ENCODE measurements at regions not wholly inside any gene's neighbourhood (a gene's known extent, or its start where the extent isn't known, plus 50 kb on each side); places are given as distances from the start of the nearest gene placed in this dataset.
"Not testable (repeated sequence)": the region's sequence is repeated elsewhere in the genome, so short reads cannot be mapped to it uniquely, and the experiment has no call there.

DNA sequence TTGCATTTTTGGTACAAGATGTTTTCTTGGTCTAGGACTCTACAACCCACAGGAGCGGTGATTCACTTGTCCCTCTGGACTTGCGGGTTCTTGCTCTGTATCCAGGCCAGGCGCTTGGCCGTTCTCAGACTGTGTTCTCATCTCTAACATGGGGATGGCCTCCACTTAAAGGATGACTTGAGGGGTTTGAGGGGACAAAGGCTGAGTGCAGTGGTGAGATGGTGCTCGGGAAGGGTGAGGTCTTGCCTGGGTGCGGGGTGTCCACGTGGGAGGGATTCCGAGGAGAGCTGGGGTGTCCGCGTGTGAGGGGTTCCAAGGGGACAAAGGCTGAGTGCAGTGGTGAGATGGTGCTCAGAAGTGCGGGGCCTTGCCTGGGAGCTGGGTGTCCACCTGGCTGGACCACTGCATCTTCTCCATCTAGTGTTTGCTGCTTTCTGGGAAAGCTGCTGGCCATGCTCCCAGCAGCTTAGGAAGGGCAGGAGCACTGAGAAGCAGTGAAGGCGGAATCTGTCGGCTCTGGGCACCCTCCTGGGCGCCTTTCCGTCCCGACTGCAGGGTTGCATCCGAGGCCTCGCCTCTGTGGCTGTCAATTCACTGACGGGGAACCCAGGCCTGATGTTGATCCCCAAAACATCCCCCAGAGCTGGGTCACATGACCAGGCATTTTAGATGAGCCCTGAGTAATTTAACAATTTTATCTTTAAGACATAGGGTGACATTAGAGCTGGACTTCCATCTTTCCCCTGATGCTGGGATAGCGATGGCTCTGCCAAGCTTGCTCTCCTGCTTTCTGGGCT, 280.5 kb upstream of the IRX4 start:
- no peak for DNase-seq

DNA sequence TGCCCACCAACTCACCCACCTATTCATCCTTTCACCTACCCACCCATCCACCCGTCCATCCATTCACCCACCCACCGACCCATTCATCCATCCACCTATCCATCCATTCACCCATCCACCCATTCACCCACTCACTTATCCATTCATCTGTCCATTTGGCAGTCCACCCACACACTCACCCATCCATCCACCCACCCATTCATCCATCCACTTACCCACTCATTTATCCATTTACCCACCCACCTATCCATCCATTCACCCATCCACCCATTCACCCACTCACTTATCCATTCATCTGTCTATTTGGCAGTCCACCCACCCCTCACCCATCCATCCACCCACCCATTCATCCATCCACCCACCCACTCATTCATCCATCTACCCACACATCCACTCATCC, 278.1 kb upstream of the IRX4 start:
- DNase-seq = no peak

DNA sequence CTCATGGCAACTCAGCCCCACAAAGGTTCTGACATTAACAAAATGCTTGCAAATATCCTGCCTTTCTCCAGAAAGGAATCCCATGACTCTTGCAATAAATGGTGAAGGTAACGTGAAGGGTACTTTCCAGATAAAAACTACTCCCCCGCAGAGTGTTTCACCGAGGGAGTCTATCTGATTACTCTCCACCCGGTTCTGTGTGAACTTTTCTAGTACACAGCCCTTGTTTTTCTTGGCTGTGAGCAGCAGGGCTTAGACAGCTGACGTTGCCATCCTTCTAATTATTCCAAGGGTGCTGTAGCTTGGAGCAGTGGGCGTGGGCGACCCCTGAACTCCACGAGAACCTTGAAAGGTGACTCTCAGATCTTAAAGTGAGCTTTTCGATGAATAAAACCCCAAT, 276.0 kb upstream of the IRX4 start:
- no peak for DNase-seq

DNA sequence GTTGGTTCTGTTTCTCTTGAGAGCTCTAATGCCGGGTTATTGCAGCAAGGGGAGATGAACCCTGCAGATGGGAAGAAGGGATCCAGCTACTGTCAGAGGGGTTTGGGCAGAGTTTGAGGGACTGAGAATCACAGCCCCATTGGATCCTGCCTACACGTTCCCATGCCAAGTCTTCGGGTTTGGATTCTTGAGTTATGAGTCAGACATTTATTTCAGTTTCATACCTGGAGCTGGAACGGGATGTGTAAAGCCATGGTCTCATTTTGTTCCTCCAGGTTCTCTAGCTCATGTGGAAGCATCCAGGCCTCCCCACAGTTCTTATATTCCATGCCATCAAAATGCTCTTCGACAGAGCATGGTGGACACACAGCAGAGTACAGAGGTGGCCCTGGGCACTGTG, 275.4 kb upstream of the IRX4 start:
- DNase-seq = no peak

DNA sequence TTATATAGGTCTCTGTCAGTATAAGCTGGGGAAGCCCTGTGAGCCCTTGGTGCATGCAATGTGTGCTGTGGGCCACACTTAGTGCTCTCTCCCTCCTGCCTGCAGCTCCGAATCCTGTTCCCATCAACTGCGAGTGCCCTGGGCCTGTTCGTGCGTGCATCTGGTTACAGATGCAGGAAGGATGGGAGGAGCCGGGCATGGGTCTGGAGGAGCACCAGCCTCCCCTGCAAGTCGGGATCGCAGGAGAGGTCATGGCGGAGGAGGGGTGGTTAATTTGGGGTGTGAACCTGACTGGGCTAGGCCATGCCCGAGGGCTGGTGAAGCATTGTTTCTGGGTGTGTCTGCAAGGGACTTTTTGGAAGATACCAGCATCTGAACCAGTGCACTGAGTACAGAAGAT, 274.6 kb upstream of the IRX4 start:
- no peak for DNase-seq

DNA sequence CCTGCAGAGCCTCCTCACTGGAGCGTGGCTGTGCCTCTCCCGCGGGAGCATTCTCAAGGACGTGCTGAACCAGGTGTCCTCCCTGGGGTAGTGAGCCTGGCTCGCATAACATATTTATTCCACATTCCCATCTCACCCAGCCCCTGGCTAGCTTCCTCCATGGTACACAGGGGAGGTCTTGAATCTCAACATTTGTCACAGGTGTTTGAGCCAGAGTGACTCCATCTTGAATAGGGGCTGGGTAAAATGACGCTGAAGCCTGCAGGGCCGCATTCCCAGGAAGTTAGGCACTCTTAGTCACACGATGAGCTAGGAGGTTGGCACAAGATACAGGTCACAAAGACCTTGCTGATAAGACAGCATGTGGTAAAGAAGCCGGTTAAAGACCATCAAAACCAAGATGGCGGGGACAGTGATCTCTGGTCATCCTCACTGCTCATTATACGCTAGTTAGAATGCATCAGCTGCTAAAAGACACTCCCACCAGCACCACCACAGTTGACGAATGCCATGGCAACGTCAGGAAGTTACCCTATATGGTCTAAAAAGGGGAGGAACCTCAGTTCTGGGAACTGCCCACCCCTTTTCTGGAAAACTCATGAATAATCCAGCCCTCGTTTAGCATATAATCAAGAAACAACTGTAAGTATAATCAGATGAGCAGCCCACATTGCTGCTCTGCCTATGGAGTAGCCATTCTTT, 273.8 kb upstream of the IRX4 start:
- DNase-seq = no peak

DNA sequence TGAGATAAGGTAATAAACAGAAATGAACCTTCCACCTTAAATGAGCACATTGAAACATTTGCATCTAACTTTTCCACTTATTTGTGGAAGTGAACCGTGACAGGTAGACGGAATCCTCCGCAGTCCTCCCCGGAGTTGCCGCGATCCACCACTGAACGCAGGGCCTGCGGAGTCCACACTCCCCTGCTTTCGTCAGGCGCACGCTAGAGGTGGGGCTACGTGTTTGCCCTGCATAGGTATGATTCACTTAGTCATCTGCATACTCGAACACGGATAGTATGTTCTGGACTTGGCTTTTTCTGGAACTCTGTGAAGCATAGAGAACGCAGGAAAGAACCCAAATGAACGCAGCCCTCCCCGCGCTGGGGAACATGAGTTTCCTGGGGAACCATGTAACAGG, 272.8 kb upstream of the IRX4 start:
- DNase-seq = no peak

DNA sequence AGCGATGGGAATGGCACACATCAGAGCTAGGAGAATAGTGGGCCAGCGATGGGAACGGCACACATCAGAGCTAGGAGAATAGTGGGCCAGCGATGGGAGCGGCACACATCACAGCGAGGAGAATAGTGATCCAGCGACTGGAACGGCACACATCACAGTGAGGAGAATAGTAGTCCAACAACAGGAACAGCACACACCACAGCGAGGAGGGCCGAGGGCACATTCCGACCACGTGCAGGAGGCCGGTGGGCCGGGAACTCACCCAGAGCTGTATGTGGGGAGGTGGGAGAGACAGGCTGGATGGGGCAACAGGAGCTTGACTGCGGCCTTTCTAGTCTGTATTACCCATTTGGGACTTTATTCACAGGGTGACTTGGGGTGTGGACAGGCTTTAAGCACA, 271.1 kb upstream of the IRX4 start:
- no peak for DNase-seq

DNA sequence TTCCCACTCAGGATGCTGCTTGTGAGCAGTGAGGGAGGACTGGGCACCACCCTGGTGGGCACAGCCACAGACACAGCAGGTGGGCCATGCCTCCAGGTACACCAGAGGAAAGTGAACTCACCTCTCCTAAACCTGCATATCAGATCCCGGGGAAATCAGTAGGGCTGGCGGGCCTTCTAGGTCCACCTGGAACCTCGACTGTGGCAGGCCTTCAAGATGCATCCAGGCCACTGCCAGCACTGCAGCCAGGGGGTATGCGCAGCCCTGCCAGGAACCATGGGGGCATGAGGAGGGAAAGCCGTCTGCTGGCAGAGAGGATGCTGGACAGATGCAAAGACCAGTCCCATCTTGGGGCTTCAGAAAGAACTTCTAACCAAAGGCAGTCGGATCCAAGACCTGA, 270.6 kb upstream of the IRX4 start:
- no peak for DNase-seq

DNA sequence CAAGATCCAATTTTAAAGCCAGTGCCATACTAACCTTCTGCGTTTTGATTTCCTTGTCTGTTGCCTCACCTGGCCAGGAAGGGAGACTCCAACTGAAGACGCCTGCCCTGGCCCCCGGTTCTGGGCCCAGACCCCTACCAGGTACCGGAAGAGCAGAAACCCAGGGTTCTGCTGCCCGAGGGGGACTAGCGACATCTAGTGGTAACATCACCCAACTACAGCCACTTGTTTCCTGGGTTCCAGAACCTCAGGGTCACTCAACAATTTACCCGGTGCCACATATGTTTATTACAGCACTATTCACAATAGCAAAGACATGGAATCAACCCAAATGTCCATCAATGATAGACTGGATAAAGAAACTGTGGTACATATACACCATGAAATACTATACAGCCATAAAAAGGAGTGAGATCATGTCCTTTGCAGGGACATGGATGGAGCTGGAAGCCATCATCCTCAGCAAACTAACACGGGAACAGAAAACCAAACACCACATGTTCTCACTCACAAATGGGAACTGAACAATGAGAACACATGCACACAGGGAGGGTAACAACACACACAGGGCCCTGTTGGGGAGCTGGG, 268.7 kb upstream of the IRX4 start:
- DNase-seq = not testable (repeated sequence)

DNA sequence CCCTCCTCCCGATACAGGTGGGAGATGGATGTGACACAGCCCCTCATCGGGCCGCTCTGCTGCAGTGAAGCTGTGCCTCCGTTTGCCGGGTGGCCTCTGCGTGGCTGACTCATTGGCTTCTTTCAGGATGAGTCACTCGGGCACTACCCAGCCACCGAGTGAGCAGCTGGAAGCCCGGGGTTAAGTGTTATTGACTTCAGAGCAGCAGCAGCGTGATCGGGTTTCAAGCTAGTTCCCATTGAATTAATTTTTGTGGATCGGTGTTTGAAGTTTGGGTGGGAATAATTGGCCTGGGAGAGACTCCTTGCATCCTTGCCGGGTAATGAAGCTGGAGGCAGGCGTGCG, 266.4 kb upstream of the IRX4 start:
- no peak for DNase-seq

DNA sequence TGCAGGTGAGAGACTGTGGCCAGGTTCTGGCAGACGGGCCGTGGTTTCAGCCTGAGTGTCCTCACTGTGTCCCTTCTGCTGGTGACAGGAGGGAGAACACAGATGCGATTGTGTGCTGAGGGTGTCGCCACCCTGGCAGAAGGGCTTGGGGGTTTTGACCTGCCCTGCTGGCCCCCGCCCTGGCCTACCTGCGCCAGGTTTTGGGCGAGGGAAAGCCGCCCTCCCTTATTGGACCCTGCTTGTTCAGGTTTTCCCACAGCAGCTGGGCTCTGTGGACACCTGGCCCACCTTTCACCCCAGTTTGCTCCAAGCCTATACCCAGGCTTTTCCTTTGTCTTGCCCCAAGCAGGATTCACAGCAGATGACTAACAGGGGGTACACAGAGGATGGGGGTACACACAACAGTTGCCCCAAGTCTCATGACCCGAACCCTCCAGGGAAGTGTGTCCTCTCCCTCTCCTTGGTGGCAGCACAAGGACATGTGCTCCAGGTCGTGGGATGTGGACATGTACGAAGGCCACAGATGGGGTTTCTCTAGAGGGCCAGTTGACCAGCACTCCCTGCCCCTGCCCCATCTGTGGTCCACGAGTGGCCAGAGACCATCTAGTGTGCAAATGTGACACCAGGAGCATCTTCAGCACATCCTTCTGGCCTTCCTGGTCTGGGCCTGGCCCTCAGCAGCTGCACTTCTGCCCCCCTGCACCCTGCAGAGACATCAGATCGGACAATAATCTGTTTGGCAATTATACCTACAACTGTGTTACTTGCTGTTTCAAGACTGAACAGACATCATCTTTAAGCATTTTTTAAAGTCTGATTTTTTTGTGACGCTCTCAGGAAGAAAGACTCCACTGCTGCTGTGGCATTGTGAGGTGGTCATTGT, 265.8 kb upstream of the IRX4 start:
- DNase-seq = no peak

DNA sequence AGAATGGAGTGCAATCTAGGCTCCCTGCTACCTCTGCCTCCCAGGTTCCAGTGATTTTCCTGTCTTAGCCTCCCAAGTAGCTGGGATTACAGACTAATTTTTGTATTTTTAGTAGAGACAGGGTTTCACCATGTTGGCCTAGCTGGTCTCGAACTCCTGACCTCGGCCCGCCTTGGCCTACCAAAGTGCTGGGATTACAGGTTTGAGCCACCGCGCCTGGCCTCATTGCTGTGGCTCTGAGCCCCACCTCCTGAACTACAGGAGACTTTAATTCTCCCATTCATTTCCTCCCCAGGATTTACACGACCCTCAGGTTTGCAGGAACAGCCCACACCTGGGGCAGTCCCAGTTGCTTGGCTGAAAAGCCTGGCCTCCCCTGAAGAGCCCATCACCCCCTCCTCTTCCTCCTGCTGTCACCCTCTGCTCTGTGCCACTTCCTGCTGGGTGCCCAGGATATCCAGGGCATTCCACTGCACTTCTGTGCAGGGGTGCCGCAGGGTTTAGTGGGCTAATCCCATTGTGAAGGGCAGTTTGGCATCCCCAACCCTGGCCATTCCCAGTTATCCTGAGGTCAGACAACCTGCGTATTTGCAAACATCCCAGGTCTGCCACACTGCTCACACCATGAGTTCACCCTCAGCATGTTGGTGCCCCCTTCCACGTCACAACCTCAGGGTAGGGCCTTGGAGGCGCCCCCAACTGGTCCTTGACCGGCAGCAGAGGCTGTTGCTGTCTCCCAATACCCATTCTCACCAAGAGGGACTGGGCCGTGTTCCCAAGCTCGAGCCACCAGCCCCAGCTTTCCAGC, 265.0 kb upstream of the IRX4 start:
- DNase-seq = no peak

DNA sequence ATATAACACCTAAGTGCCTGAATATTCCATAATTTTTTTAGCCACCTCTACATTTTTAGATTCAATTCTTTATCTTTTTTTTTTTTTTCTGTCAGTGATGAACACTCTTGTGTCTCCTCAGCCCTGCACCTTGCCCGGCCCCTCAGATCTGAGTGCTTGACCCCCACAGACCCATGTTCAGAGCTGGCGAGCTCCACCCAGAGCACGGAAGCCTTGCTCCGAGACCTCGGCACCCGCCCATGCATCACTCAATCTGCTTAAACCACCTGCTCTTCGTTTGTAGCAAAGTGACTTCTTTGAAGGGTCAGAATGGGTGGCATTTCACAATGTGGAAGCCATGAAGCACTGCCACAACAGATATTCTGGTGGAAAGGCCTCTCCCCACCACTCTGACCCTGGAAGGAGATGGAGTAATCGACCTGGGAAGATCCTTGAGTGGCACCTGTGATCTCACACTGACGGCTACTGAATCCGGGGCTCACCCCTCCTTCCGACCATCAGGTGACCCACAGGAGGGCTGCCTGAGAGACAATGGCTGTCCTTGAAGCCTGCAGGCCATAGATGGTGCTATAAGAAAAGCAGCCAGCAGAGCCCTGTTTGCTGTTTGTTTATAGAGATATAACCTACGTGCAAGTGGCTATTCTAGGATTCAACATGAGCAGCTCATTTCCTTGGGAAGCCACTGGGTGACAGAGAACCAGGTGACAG, 261.1 kb upstream of the IRX4 start:
- DNase-seq = no peak

DNA sequence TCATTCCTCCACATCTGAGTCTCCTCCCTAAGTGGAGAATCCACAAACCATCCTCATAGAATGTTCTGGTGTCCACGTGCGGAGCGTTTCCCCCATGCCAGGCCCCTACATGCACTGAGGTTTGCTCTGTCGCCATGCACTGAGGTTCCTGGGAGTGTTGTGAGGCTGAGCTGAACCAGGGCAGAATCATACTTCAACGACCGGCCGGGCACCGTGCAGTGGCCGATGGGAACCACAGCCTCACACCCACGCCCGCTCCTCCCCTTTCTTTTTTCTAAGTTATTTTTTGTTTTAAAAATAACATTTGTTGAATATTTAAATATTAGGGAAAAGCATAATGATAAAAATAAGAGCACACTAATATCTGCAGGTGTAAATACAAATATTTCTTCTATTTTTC, 260.4 kb upstream of the IRX4 start:
- no peak for DNase-seq

DNA sequence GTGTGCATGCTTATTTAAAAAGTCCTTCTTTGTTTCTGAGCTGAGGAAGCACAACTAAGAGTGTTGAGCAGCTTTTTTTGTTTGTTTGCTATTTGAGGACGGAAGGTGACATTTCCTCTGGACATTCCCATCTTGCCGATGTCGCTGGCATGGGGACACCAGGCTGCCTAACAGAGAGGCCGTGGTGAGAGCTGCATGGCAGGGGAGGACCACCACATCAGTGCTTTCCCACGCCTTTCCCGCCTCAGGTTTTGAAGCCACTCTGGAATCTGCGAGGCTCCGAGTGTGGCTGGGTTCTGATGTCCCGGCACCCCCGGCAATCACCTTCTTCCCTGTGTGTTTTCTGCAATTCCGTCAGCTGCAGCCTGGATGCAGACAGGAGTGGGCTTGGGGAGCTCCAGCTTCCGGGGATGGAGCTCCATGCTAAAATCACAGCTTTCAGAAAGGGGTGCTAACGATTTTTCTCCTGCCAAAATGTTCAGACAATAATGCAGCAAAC, 259.8 kb upstream of the IRX4 start:
- no peak for DNase-seq

DNA sequence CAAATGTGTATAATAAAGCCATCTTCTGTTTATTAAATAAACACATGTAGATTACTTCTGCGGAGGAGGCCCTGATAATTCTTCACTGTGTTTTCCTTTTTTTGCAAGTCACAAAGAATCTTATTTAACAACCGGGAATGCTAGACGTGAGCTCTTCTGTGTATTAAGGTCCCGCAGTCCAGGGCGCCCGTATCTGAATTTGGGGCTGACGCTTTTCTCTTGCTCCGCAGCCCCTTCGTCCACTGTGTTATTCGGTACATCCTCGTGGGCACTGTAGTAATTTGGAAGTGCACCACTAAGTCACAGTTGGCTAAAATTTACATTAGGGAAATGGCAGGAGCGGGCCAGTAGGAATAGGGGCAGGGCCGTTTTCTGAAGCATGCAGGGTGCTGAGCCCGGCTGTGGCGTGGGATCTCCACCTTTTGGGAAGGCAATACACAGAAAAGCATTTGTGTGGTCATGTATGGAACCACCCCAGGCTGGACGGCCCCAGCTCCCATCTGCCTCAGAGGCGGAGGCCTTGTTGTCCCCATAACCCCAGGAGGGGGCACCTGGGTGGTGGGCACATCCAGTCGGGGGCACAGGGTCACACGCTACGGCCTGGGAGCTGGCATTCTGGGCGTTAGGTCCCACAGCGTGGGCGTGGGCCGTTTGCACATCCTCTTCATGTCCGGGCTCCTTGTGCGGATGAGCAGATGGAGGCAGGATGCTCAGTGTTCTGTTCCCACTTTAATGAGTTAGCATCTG, 258.7 kb upstream of the IRX4 start:
- no peak for DNase-seq

DNA sequence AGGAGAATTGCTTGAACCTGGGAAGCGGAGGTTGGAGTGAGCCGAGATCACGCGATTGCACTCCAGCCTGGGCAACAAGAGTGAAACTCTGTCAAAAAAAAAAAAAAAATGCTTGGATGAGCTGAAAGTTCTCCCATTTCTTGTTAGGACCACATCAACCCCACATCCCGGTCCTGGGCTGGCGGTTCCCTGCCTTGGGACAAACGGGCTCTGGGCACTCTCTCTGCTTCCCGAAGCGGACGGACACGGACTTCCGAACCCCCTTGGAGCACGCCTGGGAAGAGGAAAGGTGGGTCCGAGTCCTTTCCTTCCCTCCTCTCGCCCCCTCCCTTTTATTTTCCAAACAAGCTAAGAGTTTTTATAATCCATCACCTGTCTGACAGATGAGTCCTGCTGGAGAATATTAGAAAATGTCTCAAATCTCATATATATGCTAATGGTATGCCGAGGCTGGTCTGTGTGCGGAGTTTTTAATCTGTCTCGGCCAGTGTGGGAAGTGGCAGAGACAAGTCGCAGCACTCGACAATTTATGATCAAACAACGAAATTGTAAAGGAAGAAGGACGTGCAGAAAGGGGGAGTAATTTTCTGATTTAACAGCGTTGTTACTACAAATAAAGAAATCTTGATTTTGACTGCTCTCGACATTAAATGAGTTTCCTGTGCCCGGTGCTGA, 257.9 kb upstream of the IRX4 start:
- no peak for DNase-seq

DNA sequence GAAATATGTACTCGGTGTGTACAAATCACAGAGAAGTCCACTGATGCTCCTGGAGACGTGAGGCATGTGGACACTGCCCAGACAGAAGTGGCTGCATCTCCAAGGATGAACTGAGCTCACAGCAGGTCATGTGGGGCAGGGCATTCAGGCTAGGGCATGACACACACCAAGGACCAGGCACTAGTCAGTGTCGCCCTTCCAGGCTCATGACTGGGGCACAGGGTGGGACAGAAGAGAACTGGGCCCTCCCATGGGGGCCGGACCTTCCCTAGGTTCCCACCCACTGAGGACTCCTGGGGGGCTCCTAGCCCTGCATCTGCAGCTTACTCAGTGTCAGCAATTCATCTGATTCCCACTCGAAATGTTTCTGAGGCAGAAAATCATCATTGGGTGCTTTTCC, 256.8 kb upstream of the IRX4 start:
- no peak for DNase-seq

DNA sequence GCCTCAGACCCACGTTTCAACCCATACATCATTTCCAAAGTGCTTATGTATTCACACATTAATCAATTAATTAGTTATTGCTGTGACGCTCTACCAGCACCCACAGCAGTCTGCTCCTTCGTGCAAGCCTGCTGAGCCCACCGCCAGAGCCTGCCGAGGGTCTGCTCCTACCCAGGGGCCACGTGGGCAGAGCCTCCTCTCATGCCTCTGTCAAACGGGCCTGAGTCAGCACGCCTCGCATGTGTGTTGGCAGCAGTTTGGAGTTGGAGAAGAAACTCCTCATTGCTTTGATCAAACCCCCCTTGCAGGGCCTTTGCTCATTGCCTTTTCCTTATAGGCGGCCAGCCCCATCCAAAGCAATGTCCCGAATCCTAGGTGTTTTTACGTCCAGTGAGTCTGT, 256.2 kb upstream of the IRX4 start:
- DNase-seq = no peak
